Colonic mucosa (tissue), 4 donors: ENCODE measurements at regions not wholly inside any gene's neighbourhood (a gene's known extent, or its start where the extent isn't known, plus 50 kb on each side); places are given as distances from the start of the nearest gene placed in this dataset.

ENCODE experiments used
- DNase-seq: peaks from one replicate; pipeline ENCODE4 v3.0.0-alpha.2; 2020
- H3K27ac ChIP-seq: fragments of 200-600 bp; one replicate; pipeline ENCODE4 v1.8.0; 2021
- H3K27me3 ChIP-seq: fragments of 200-600 bp; one replicate; pipeline ENCODE4 v1.8.0; 2021
- H3K36me3 ChIP-seq: fragments of 200-600 bp; one replicate; pipeline ENCODE4 v1.8.0; 2021
- H3K4me1 ChIP-seq: fragments of 200-600 bp; one replicate; pipeline ENCODE4 v1.8.0; 2021; ENCODE audit warnings: mild to moderate bottlenecking
- H3K4me3 ChIP-seq: fragments of 200-600 bp; one replicate; pipeline ENCODE4 v1.8.0; 2021
- H3K9ac ChIP-seq, 2 donors: one replicate each; pipeline ENCODE4 v1.7.0; 2013; ENCODE audit warnings: control low read depth in 2 of 2, low read depth in 2 of 2, low read length in 2 of 2
- H3K9me3 ChIP-seq: fragments of 200-600 bp; one replicate; pipeline ENCODE4 v1.8.0; 2021
- CTCF ChIP-seq: fragments of 200-600 bp; IDR thresholded peaks from one replicate; pipeline ENCODE4 v1.8.0; 2022; ENCODE audit warnings: antibody characterized with exemption, mild to moderate bottlenecking
- intact Hi-C: fragments of 100-400 bp; cut with DNase I; formaldehyde crosslinking; loops from one replicate; pipeline ENCODE4 v1.14.1; 2022
- donor health status: healthy.
- donor health status: DM: no; HTN: no; CAD: no.
- donor health status: DM: no; HTN: no; CAD: no.

GRCh38 chr10:28849821-28850220 lies 172.5 kb downstream of the BAMBI start:
- no peak overlapping the region for H3K4me3 ChIP-seq
- H3K36me3 ChIP-seq, result no peaks in the 10 kb centered on the region
- intact Hi-C loops, result no loop called here
- no peaks in the 10 kb centered on the region for H3K4me1 ChIP-seq
- DNase-seq, result no peak
- H3K9me3 ChIP-seq, result no peaks in the 10 kb centered on the region
- H3K27me3 ChIP-seq, result no peaks in the 10 kb centered on the region
- H3K27ac ChIP-seq, result no peak overlapping the region
- no peak overlapping the region for H3K9ac ChIP-seq
- no peak for TF ChIP-seq CTCF

GRCh38 chr10:28850784-28851183 lies 173.5 kb downstream of the BAMBI start:
- no peaks in the 10 kb centered on the region for H3K27me3 ChIP-seq
- H3K9me3 ChIP-seq, result no peaks in the 10 kb centered on the region
- DNase-seq, result no peak
- H3K4me1 ChIP-seq, result no peaks in the 10 kb centered on the region
- H3K27ac ChIP-seq, result no peak overlapping the region
- intact Hi-C loops, result no loop called here
- no peaks in the 10 kb centered on the region for H3K36me3 ChIP-seq
- no peak for TF ChIP-seq CTCF
- no peak overlapping the region for H3K4me3 ChIP-seq
- no peak overlapping the region for H3K9ac ChIP-seq

- H3K9me3 ChIP-seq, result no peaks in the 10 kb centered on the region
- H3K27me3 ChIP-seq, result no peaks in the 10 kb centered on the region
- no peak overlapping the region for H3K9ac ChIP-seq
These were observed 175.9 kb downstream of the BAMBI start for GRCh38 chr10:28853195-28853594.

GRCh38 chr10:28857164-28857563 lies 179.8 kb downstream of the BAMBI start:
- intact Hi-C loops, result no loop called here
- H3K27me3 ChIP-seq, result no peaks in the 10 kb centered on the region

More at GRCh38 chr10:28853195-28853594, 175.9 kb downstream of the BAMBI start:
- no peak for DNase-seq
- H3K4me1 ChIP-seq, result no peaks in the 10 kb centered on the region
- no peak overlapping the region for H3K27ac ChIP-seq
- intact Hi-C loops, result no loop called here
- no peaks in the 10 kb centered on the region for H3K36me3 ChIP-seq
- no peak for TF ChIP-seq CTCF
- H3K4me3 ChIP-seq, result no peak overlapping the region

GRCh38 chr10:28858646-28859045 lies 181.3 kb downstream of the BAMBI start:
- no peaks in the 10 kb centered on the region for H3K27me3 ChIP-seq
- H3K9ac ChIP-seq, result no peak overlapping the region
- H3K9me3 ChIP-seq, result no peaks in the 10 kb centered on the region
- no peak for TF ChIP-seq CTCF
- H3K27ac ChIP-seq, result no peak overlapping the region
- no peak overlapping the region for H3K4me3 ChIP-seq
- H3K4me1 ChIP-seq, result no peaks in the 10 kb centered on the region
- no peak for DNase-seq
- intact Hi-C loops, result no loop called here
- H3K36me3 ChIP-seq, result no peaks in the 10 kb centered on the region

More at GRCh38 chr10:28857164-28857563, 179.8 kb downstream of the BAMBI start:
- Histone ChIP-seq H3K36me3 (no peaks in the 10 kb centered on the region), H3K4me3 (no peak overlapping the region), H3K4me1 (no peaks in the 10 kb centered on the region), H3K27ac (no peak overlapping the region), H3K9me3 (no peaks in the 10 kb centered on the region), H3K9ac (no peak overlapping the region)
- DNase-seq, result no peak
- no peak for TF ChIP-seq CTCF

- no peaks in the 10 kb centered on the region for H3K36me3 ChIP-seq
These were observed 182.5 kb downstream of the BAMBI start for GRCh38 chr10:28859791-28860190.

More at GRCh38 chr10:28859791-28860190, 182.5 kb downstream of the BAMBI start:
- intact Hi-C loops, result no loop called here
- Histone ChIP-seq H3K27ac (no peak overlapping the region), H3K9ac (no peak overlapping the region), H3K9me3 (no peaks in the 10 kb centered on the region), H3K4me1 (no peaks in the 10 kb centered on the region), H3K4me3 (no peak overlapping the region), H3K27me3 (no peaks in the 10 kb centered on the region)
- TF ChIP-seq CTCF, result no peak
- DNase-seq, result no peak
